T-helper 22 cell (primary cell): ENCODE measurements at regions not wholly inside any gene's neighbourhood (a gene's known extent, or its start where the extent isn't known, plus 50 kb on each side); places are given as distances from the start of the nearest gene placed in this dataset.

Experiments
- DNase-seq: peaks from one replicate; pipeline ENCODE4 v3.0.0-alpha.2; 2020; ENCODE audit warnings: low read depth

- DNase-seq, result no peak
Observed at GRCh38 chr3:177300842-177301241, 103.6 kb upstream of the TBL1XR1 start.

- no peak for DNase-seq
Observed at GRCh38 chr3:177306252-177306651, 109.0 kb upstream of the TBL1XR1 start.

GRCh38 chr3:177307391-177307790 is 110.1 kb upstream of the TBL1XR1 start:
- DNase-seq, result no peak

GRCh38 chr3:177307826-177308225 is 110.5 kb upstream of the TBL1XR1 start:
- no peak for DNase-seq

GRCh38 chr3:177308286-177308685 is 111.0 kb upstream of the TBL1XR1 start:
- no peak for DNase-seq

GRCh38 chr3:177308911-177309310 is 111.6 kb upstream of the TBL1XR1 start:
- DNase-seq, result no peak

GRCh38 chr3:177312491-177312890 is 115.2 kb upstream of the TBL1XR1 start:
- DNase-seq, result no peak

GRCh38 chr3:177314897-177315296 is 117.6 kb upstream of the TBL1XR1 start:
- DNase-seq, result no peak

- DNase-seq, result no peak
Observed at GRCh38 chr3:177317247-177317646, 120.0 kb upstream of the TBL1XR1 start.

- no peak for DNase-seq
Observed at GRCh38 chr3:177318559-177318958, 121.3 kb upstream of the TBL1XR1 start.

- DNase-seq, result no peak
Observed at GRCh38 chr3:177320765-177321247, 123.5 kb upstream of the TBL1XR1 start.

- no peak for DNase-seq
Observed at GRCh38 chr3:177321819-177322218, 124.5 kb upstream of the TBL1XR1 start.

GRCh38 chr3:177322881-177323280 is 125.6 kb upstream of the TBL1XR1 start:
- no peak for DNase-seq

GRCh38 chr3:177329854-177330253 is 132.6 kb upstream of the TBL1XR1 start:
- DNase-seq, result no peak

- DNase-seq, result no peak
Observed at GRCh38 chr3:177330779-177331178, 133.5 kb upstream of the TBL1XR1 start.

- DNase-seq, result no peak
Observed at GRCh38 chr3:177331203-177331835, 134.0 kb upstream of the TBL1XR1 start.

GRCh38 chr3:177332955-177333354 is 135.7 kb upstream of the TBL1XR1 start:
- no peak for DNase-seq

- no peak for DNase-seq
Observed at GRCh38 chr3:177333533-177334520, 136.5 kb upstream of the TBL1XR1 start.

- DNase-seq, result no peak
Observed at GRCh38 chr3:177334803-177335202, 137.5 kb upstream of the TBL1XR1 start.

GRCh38 chr3:177335728-177336127 is 138.4 kb upstream of the TBL1XR1 start:
- DNase-seq, result no peak

GRCh38 chr3:177336873-177337450 is 139.7 kb upstream of the TBL1XR1 start:
- no peak for DNase-seq

- no peak for DNase-seq
Observed at GRCh38 chr3:177337541-177338331, 140.5 kb upstream of the TBL1XR1 start.
